GM19043 (cell line): ENCODE measurements at regions not wholly inside any gene's neighbourhood (a gene's known extent, or its start where the extent isn't known, plus 50 kb on each side); places are given as distances from the start of the nearest gene placed in this dataset.
"Not testable (repeated sequence)": the region's sequence is repeated elsewhere in the genome, so short reads cannot be mapped to it uniquely, and the experiment has no call there.

ENCODE experiments used
- ATAC-seq: cut with Tn5 transposase; IDR thresholded peaks from one replicate; pipeline ENCODE4 v1.9.1; 2021; ENCODE audit warnings: low read depth; ENCODE audit not compliant: unreplicated experiment

DNA sequence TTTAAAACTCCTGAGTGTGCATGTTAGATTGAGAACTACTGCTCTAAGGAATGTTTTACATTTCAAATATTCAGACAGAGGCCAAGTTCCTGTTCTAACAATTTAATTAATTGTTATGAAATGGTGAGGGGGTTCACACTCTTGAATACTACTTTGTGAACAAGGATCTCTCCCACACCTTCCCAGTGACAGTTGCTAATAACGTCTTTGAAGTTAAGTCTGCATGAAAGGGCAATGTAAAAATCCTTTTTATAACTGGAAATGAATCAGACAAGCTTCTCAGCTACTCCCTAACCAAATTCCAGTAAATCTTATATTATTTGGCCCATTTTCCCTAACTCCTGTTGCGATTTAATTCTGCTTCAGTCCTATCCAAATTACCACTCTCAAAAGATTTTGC, 828.5 kb upstream of the ADAMTS5 start:
- ATAC-seq: no peak

DNA sequence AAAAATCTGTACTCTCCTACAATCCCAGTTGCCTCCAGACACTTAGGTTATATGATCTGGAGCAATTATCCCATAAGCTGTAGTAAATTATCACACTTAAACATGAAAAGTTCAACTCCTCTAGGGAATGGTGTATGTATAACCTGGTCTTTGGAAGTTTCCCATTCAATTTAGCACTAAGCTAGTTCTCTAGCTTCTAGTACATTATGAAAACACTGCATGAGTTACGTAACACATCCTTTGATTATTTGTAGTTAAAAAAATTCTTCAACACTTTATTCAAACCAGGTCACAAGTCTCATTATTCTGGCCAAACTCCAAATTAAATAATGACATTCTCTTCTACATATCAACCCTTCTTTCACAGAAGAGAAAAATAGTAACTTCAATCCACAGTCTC, 827.0 kb upstream of the ADAMTS5 start:
- no peak for ATAC-seq

DNA sequence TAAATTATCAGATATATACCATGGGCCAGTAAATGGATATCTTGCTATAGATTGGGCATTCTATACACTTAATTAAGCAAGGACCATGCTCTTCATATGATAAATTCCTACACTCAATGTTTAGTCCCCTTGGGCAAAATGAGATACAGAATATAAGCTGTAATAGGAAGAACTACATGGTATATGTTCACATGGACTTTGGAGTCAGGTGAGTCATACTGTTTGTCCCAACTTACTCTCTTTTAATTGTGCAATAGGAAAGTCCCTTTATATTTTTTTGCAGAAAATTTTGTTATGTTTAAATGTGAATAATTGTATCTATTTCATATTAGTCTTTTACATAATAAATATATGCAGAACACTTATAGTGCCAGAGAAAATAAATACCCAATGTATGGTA, 820.2 kb upstream of the ADAMTS5 start:
- ATAC-seq: no peak

DNA sequence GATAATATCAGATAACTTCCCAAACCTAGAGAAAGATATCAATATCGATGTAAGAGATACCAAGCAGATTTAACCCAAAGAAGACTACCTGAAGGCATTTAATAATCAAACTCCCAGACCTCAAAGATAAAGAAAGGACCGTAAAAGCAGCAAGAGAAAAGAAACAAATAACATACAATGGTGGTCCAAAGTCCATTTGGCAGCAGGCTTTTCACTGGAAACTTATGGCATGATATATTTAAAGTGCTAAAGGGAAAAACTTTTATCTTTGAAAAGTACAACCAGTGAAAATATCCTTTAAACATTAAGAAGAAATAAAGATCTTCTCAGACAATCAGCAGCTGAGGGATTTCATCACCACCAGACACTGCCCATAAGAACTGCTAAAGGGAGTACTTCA, 812.7 kb upstream of the ADAMTS5 start:
- no peak for ATAC-seq

DNA sequence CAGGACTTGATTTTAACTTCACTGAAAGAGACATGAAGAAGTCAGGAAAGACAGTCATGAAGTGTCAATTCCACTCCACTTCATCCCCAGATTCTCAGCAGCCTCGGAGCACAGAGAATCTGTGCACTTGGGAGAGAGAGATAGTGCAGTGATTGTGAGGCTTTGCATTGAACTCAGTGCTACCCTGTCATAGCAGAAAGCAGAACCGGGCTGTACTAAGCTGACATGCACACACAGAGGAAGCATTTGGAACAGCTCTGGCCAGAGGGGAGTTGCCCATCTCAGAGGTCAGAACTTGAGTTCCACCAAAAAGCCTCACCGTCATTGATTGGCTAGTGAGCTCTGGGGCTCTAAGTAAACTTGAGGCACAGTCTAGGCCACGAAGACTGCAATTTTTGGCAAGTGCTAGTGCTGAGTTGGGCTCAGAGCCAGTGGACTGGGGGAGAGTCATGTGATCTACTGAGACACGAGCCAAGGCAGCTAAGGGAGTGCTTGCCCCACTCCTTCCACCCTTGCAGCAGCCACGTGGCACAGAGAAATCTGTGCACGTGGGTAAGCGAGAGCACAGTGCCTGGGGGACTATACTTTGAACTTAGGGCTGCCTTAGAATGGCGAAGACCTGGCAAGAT, 810.2 kb upstream of the ADAMTS5 start:
- no peak for ATAC-seq

DNA sequence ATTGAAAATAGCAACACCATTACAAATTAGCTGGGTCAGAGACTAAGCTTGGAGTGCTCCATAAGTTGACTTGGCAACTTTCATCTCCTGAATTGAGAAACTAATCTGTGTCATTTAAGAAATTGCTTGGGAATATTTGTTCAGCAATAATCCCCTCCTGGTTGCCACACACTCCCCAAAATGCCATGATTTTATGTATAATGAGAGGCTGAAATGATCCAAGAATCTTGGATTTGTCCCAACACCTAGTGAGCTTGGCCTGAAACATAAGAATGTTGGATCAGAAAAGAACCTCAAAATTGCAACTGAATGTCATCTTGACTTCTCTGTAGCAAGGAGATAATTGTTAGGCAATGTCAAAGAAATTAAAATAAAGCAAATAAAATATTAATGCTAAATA, 805.9 kb upstream of the ADAMTS5 start:
- no peak for ATAC-seq

DNA sequence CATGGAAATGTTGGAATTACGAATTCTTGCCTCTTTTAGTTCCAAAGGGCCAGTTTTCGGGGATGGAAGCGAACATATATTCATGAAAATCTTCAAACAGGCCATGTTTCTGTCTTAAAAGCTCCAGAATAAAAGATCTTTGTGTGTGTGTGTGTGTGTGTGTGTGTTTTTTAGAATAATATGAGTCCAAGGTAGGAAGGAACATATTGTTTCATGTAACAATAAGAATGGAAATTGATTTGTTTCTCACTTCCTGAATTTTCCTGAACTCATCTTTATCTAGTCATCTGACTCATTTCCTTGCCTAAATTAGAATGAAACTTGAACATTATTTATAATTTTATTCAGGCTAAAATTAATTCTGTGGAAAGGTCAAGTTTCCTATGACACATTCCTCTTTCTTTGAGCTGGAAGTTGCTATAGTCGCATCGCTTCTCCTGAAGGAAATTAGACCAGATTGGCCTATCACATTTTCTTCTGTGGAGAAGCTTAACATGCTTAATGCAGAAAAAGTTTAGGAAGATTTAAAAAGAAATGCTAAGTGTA, 805.1 kb upstream of the ADAMTS5 start:
- ATAC-seq: no peak

DNA sequence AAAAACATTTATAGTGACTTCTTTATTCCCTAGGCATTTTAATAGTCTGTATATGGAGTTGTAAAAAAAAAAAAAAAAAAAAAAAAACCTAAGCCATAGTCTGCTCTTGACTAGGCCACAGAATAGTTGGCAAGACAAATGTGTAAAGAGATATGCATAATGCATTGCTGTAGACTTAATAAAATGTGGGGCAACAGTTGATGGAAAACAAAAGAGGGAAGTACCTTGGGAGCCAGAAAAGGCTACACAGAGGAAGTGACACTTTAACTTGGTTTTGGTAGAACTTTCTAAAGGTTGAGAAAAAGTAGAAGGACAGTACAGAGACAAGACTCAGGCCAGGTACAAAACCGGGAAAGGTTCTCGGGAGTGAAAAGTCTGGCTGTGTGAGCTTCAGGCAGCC, 802.9 kb upstream of the ADAMTS5 start:
- ATAC-seq: no peak

DNA sequence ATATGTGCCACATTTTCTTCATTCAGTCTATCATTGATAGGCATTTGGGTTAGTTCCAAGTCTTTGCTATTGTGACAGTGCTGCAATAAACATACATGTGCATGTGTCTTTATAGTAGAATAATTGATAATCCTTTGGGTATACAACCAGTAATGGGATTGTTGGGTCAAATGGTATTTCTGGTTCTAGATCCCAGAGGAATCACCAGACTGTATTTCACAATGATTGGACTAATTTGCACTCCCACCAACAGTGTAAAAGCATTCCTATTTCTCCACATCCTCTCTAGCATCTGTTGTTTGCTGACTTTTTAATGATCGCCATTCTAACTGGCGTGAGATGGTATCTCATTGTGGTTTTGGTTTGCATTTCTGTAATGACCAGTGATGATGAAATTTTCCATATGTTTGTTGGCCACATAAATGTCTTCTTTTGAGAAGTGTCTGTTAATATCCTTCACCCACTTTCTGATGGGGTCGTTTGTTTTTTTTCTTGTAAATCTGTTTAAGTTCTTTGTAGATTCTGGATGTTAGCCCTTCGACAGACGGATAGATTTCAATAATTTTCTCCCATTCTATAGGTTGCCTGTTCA, 801.3 kb upstream of the ADAMTS5 start:
- ATAC-seq: not testable (repeated sequence)

DNA sequence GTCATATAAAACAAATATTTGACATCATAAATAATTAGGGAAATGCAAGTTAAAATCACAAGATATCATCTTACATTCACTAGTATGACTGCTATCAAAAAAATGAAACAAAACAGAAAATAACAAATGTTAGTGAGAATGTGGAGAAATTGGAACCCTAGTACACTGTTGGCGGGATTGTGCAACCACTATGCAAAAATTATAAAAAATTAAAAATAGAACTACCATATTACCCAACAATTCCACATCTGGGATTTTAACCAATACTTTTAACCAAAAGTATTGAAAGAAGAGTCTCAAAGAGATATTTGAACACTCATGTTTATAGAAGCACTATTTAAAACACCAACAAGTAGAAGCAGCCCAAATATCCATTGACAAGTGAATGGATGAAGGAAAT, 797.2 kb upstream of the ADAMTS5 start:
- no peak for ATAC-seq

DNA sequence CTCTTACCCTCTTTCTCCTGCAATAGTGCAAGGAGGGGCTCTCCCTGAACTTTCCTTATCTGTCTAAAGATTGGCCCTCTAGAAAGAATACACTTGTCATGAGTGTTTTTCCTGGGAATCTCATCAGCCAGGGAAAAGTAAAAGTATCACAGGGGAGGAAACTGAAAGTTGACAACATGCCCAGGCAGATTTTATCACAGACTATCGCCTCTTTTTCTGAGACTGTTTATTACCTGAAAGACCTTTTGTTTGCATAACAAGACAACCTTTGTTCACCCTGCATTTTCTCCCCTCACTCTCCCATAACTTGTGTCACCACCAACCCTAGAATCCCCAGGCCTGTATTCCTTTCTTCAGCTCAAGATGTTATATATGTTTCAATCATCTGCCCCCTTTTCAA, 794.7 kb upstream of the ADAMTS5 start:
- ATAC-seq: no peak

DNA sequence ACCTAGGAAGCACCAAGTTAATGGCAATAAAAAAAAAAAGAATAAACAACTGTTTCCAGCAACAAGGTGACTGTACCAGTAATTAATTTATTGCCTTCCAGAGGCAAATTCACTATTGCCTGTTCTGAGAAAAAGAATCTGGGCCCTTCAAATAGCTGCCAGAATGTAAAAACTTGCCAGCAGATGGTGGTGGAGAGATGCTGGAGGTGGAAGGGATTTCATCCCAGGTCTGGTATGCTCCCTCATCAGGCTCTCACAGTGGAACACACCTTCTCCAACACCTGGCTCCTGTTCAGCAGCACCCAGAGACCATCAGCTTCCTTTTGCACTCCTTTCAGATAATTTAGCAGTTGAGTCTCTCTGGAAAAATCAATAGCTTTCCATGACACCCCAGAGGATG, 792.9 kb upstream of the ADAMTS5 start:
- no peak for ATAC-seq

DNA sequence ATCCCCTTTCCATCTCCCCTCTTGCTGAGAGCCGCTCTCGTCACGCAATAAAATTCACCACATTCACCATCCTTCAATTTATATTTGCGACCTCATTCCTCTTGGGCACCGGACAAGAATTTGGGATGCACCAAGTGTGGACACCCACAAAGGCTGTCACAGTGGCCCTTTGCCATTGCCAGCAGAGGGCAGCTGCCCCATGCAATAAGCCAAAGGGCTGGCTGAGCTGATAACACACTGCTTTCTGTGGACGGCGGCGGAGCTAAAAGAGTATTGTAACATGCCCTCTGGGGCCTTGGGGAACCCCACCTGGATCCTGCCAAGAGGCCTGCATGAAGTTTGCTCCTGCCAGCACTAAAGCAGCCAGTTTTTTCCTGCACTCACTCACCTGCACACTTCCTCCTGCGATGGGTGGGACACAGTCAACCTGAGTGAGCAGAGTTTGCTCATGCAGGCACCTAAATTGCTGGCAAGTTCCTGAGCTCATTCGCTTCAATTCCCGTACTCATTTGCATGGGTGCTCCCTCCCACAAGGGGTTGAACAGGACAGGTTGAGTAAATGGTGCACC, 792.3 kb upstream of the ADAMTS5 start:
- no peak for ATAC-seq

DNA sequence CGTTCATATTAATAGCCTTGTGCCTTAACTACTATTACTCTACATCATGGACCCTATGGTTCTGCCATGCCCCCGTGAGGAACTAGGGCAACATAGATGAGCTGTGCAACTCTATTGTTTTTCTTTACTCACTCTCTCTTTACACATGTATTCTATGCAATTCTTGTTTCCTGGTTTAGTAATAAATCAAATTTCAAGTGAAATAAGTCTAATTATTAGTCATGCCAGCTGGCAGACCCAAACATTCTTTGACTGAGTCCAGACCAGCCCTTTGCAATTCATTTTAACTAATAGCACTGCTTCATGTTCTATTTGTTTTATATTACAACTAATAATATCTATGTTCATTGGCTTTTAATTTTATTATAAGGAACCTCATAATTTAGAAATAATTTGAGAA, 789.3 kb upstream of the ADAMTS5 start:
- no peak for ATAC-seq

DNA sequence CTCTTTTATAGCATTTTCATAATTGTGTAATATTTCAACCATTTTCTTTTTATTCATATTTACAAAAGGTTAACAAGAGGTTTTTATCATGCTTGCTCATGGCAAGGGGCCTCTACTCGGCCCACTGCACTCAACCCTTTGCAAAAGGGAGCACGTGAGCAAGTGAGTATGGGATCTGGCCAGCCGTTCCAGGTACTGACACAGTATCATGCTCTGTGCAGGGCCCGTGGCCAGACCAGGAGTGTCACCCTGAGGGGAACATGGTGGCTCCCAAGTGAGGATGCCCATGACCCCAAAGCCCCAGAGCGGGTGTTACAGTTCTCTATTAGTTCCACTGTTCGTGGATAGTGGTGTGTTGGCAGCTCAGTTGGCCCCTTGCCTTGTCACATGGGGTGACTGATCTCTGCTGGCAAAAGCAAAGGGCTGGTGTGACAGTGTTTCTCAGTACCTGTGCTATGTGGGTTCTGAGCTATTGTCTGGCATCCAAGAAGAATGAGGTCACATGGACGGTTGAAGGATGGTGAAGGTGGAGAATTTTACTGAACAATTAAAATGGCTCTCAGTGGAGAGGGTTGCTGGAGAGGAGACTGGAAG, 777.2 kb upstream of the ADAMTS5 start:
- no peak for ATAC-seq

DNA sequence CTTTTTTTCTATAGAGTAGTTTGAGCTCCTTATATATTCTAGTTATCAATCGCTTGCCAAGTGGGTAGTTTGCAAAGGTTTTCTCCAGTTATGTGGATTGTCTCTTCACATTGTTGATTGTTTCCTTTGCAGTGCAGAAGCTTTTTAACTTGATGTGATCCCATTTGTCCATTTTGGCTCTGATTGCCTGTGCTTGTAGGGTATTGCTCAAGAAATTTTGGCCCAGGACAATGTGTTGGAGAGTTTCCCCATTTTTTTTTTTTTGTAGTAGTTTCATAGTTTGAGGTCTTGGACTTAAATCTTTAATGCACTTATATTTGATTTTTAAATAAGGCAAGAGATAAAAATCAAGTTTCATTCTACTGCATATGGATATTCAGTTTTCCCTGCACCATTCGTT, 774.8 kb upstream of the ADAMTS5 start:
- no peak for ATAC-seq

DNA sequence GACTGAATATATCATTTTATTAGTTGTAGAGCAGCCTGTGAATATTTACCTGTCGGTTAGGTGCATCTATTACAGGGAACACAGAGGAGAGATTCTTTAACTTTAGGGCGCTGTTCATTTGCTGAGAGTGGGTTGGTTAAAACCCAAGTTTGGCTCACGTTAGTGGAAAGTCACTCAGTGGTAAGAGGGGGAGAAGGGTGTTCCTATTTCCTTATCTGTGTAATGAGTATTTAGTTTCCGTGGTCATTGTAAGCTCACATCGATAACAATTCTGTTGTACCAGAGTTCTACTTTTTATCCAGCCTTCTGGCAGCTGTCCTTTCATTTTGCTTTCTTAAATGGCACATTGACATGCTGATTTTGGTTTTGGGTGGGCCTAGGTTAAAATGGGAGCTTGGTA, 773.2 kb upstream of the ADAMTS5 start:
- ATAC-seq: no peak

DNA sequence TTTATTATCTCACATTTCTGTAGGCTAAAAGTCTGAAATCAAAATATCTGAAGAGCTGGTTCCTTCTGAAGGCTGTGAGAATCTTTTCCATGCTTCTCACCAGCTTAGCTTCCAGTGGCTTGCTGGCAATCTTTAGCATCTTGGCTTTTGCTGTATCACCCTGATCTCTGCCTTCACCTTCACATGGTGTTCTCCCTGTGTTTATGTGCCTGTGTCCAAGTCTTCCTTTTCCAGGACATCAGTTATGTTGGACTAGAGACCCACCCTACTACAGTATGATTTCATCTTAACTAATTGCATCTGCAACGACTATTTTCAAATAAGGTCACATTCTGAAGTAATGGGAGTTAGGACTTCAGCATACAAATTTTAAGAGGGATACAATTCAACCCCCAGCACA, 772.3 kb upstream of the ADAMTS5 start:
- ATAC-seq: no peak

DNA sequence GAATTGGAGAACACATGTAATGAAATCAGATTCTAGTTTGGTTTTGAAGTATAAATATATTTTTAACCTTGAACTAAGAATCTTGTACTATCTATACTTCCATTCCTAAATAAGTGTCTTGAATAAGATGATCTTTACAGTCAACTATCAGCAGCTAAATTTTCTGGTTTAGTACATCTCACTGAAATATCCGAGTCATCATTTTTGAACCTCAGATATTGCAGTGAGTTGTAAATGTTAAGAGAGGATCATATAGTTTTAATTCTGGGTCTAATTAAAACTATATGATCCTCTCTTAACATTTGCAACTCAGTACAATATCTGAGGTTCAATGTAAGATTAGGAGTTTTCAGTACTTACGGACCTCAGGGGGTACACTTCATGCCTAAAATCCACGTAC, 768.8 kb upstream of the ADAMTS5 start:
- no peak for ATAC-seq

DNA sequence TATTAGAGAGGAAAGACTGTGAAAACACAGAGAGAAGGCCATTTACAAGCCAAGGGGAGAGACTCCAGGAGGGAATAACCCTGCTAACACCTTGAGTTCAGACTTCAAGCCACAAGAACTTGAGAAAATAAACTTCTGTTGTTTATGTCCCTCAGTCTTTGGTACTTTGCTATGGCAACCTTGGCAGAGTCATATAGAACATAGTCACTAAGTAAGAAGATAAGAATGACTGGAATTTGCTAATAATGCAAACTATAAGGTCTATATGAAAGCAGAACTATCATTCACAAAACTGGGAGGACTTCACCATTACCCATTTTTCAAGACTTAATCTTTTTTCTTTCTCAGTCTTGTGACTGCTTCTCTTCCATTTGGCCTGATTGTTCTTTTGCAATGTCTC, 767.3 kb upstream of the ADAMTS5 start:
- no peak for ATAC-seq

DNA sequence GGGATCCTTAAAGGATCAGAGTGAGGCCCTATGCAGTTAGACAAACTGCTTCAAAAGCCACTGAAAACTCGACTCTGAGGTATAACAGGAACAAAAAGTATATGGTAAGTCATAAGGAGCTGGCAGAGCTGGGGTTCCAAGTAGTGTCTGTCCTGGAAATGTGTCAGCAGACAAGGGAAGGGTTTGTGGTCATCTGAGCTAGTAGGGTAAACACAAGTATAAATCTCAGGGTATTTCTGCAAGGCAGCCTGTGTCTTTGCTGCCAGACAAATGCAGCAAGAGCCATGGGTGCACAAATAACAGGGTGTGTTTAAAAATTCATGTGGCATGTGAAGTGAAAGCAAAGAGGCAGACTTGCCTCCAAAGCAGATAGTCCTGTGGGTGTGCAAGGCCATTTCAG, 759.0 kb upstream of the ADAMTS5 start:
- no peak for ATAC-seq

DNA sequence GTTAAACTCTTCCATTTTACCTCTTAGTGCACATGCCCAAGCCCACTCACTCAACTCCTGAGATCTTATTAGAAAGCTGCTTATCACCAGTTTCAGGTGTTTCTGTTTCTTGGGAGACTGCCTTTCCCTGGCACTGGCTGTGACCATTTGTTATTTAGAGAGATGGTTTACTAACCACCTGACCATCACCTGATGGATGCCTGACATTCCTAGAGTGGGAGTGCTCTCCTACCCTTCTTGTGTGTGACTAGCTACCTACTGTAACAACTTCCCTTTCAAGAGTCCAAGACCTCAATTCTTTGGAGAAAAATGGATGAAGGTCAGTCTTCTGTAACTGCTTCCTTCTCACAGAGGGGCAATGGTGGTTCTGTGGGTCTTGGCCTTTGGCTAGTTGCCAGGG, 755.2 kb upstream of the ADAMTS5 start:
- no peak for ATAC-seq
